ENCODE measurements at regions not wholly inside any gene's neighbourhood (a gene's known extent, or its start where the extent isn't known, plus 50 kb on each side); places are given as distances from the start of the nearest gene placed in this dataset.

DNA sequence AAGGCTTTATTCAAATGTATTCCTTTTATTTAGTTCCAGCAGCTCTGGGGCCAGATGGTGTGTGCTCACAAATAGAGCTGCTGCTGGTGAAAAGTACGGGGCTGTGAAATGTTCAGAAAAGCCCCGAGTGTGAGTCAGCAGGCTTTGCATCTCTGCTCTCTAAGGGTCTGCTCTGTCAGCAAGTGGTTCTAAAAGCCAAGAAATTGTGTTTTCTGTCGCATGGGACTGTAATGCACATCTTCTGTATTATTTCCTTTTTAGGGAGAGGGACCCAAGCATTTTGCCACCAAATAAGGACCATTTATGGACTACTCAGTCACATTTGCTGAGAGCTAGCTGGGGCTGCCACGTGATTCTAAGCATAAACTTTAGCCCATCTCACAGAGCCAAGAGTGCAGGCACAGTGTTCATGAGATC lies 82.9 kb upstream of the NHS start (continued):
- TF ChIP-seq, protein P1, sequence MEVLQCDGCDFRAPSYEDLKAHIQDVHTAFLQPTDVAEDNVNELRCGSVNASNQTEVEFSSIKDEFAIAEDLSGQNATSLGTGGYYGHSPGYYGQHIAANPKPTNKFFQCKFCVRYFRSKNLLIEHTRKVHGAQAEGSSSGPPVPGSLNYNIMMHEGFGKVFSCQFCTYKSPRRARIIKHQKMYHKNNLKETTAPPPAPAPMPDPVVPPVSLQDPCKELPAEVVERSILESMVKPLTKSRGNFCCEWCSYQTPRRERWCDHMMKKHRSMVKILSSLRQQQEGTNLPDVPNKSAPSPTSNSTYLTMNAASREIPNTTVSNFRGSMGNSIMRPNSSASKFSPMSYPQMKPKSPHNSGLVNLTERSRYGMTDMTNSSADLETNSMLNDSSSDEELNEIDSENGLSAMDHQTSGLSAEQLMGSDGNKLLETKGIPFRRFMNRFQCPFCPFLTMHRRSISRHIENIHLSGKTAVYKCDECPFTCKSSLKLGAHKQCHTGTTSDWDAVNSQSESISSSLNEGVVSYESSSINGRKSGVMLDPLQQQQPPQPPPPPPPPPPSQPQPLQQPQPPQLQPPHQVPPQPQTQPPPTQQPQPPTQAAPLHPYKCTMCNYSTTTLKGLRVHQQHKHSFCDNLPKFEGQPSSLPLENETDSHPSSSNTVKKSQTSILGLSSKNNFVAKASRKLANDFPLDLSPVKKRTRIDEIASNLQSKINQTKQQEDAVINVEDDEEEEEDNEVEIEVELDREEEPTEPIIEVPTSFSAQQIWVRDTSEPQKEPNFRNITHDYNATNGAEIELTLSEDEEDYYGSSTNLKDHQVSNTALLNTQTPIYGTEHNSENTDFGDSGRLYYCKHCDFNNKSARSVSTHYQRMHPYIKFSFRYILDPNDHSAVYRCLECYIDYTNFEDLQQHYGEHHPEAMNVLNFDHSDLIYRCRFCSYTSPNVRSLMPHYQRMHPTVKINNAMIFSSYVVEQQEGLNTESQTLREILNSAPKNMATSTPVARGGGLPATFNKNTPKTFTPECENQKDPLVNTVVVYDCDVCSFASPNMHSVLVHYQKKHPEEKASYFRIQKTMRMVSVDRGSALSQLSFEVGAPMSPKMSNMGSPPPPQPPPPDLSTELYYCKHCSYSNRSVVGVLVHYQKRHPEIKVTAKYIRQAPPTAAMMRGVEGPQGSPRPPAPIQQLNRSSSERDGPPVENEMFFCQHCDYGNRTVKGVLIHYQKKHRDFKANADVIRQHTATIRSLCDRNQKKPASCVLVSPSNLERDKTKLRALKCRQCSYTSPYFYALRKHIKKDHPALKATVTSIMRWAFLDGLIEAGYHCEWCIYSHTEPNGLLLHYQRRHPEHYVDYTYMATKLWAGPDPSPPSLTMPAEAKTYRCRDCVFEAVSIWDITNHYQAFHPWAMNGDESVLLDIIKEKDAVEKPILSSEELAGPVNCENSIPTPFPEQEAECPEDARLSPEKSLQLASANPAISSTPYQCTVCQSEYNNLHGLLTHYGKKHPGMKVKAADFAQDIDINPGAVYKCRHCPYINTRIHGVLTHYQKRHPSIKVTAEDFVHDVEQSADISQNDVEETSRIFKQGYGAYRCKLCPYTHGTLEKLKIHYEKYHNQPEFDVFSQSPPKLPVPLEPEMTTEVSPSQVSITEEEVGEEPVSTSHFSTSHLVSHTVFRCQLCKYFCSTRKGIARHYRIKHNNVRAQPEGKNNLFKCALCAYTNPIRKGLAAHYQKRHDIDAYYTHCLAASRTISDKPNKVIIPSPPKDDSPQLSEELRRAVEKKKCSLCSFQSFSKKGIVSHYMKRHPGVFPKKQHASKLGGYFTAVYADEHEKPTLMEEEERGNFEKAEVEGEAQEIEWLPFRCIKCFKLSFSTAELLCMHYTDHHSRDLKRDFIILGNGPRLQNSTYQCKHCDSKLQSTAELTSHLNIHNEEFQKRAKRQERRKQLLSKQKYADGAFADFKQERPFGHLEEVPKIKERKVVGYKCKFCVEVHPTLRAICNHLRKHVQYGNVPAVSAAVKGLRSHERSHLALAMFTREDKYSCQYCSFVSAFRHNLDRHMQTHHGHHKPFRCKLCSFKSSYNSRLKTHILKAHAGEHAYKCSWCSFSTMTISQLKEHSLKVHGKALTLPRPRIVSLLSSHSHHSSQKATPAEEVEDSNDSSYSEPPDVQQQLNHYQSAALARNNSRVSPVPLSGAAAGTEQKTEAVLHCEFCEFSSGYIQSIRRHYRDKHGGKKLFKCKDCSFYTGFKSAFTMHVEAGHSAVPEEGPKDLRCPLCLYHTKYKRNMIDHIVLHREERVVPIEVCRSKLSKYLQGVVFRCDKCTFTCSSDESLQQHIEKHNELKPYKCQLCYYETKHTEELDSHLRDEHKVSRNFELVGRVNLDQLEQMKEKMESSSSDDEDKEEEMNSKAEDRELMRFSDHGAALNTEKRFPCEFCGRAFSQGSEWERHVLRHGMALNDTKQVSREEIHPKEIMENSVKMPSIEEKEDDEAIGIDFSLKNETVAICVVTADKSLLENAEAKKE (CRISPR knock-in tag; IDR thresholded peaks at IDR 0.05) = no peak
- no peak for TF ChIP-seq EZH2 (IDR thresholded peaks at IDR 0.05; ENCODE audit: low read depth, unreplicated experiment)

GRCh38 chrX:17294561-17294960 lies 80.4 kb upstream of the NHS start:
- ATAC-seq (no peak), DNase-seq (ENCODE audit: low spot score) (no peak)
- H3K27ac Mint-ChIP-seq = no peak overlapping the region
- TF ChIP-seq ZNF114 (CRISPR knock-in tag; IDR thresholded peaks at IDR 0.05) (no peak), NANOG (IDR thresholded peaks at IDR 0.05; ENCODE audit: borderline replicate concordance) (no peak), EZH2 (IDR thresholded peaks at IDR 0.05; ENCODE audit: low read depth, unreplicated experiment) (no peak), ETS1 (IDR thresholded peaks at IDR 0.05) (no peak), ZNF331 (CRISPR knock-in tag; IDR thresholded peaks at IDR 0.05; ENCODE audit: low read depth) (no peak), POLR2AphosphoS5 (IDR thresholded peaks at IDR 0.05; ENCODE audit: low read depth) (no peak), JUNB (IDR thresholded peaks at IDR 0.05; ENCODE audit: unreplicated experiment) (no peak), EZH2phosphoT487 (IDR thresholded peaks at IDR 0.05; ENCODE audit: unreplicated experiment) (no peak), CREB1 (CRISPR knock-in tag; IDR thresholded peaks at IDR 0.05; ENCODE audit: low read depth) (no peak)
- TF ChIP-seq, protein P2, sequence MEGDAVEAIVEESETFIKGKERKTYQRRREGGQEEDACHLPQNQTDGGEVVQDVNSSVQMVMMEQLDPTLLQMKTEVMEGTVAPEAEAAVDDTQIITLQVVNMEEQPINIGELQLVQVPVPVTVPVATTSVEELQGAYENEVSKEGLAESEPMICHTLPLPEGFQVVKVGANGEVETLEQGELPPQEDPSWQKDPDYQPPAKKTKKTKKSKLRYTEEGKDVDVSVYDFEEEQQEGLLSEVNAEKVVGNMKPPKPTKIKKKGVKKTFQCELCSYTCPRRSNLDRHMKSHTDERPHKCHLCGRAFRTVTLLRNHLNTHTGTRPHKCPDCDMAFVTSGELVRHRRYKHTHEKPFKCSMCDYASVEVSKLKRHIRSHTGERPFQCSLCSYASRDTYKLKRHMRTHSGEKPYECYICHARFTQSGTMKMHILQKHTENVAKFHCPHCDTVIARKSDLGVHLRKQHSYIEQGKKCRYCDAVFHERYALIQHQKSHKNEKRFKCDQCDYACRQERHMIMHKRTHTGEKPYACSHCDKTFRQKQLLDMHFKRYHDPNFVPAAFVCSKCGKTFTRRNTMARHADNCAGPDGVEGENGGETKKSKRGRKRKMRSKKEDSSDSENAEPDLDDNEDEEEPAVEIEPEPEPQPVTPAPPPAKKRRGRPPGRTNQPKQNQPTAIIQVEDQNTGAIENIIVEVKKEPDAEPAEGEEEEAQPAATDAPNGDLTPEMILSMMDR (conservative IDR thresholded peaks at IDR 0.05; ENCODE audit: low read depth in 2 of 2) = no peak
- TF ChIP-seq, protein P3, sequence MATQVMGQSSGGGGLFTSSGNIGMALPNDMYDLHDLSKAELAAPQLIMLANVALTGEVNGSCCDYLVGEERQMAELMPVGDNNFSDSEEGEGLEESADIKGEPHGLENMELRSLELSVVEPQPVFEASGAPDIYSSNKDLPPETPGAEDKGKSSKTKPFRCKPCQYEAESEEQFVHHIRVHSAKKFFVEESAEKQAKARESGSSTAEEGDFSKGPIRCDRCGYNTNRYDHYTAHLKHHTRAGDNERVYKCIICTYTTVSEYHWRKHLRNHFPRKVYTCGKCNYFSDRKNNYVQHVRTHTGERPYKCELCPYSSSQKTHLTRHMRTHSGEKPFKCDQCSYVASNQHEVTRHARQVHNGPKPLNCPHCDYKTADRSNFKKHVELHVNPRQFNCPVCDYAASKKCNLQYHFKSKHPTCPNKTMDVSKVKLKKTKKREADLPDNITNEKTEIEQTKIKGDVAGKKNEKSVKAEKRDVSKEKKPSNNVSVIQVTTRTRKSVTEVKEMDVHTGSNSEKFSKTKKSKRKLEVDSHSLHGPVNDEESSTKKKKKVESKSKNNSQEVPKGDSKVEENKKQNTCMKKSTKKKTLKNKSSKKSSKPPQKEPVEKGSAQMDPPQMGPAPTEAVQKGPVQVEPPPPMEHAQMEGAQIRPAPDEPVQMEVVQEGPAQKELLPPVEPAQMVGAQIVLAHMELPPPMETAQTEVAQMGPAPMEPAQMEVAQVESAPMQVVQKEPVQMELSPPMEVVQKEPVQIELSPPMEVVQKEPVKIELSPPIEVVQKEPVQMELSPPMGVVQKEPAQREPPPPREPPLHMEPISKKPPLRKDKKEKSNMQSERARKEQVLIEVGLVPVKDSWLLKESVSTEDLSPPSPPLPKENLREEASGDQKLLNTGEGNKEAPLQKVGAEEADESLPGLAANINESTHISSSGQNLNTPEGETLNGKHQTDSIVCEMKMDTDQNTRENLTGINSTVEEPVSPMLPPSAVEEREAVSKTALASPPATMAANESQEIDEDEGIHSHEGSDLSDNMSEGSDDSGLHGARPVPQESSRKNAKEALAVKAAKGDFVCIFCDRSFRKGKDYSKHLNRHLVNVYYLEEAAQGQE (IDR thresholded peaks at IDR 0.05; ENCODE audit: unreplicated experiment) = no peak

More at GRCh38 chrX:17294561-17294960, 80.4 kb upstream of the NHS start:
- Histone ChIP-seq H3F3A (replicated peaks; ENCODE audit: low read depth) (no peaks in the 10 kb centered on the region), H3K4me3 (no peak overlapping the region), H3K9me2 (ENCODE audit: insufficient read depth) (no peaks in the 10 kb centered on the region), H4K20me1 (replicated peaks; ENCODE audit: insufficient read depth) (no peaks in the 10 kb centered on the region), H3K36me3 (ENCODE audit: insufficient read depth) (no peaks in the 10 kb centered on the region), H3K4me1 (ENCODE audit: insufficient read depth) (peaks cover 10% of the 10 kb centered on the region), H3K4me2 (no peak overlapping the region), H3K27ac (ENCODE audit: low read depth) (no peak overlapping the region), H2AFZ (no peak overlapping the region), H3K27me3 (ENCODE audit: insufficient read depth) (no peaks in the 10 kb centered on the region), H3K79me2 (replicated peaks; ENCODE audit: insufficient read depth) (no peaks in the 10 kb centered on the region)
- Mint-ChIP-seq H3K36me3 (ENCODE audit: low read depth) (0 out of 3 replicates have a peak, but pooled peaks cover 3% of the 10 kb centered on the region), H3K27me3 (ENCODE audit: insufficient read depth, low read depth, poor library complexity) (no peaks in the 10 kb centered on the region), H3K4me1 (peaks cover 15% of the 10 kb centered on the region), H3K4me3 (no peak overlapping the region), H3K9me3 (peaks cover 3% of the 10 kb centered on the region; the same call in 2 of the 3 replicates)

Data from GM23338 (cell line).